ENCODE measurements at regions not wholly inside any gene's neighbourhood (a gene's known extent, or its start where the extent isn't known, plus 50 kb on each side); places are given as distances from the start of the nearest gene placed in this dataset.

DNA sequence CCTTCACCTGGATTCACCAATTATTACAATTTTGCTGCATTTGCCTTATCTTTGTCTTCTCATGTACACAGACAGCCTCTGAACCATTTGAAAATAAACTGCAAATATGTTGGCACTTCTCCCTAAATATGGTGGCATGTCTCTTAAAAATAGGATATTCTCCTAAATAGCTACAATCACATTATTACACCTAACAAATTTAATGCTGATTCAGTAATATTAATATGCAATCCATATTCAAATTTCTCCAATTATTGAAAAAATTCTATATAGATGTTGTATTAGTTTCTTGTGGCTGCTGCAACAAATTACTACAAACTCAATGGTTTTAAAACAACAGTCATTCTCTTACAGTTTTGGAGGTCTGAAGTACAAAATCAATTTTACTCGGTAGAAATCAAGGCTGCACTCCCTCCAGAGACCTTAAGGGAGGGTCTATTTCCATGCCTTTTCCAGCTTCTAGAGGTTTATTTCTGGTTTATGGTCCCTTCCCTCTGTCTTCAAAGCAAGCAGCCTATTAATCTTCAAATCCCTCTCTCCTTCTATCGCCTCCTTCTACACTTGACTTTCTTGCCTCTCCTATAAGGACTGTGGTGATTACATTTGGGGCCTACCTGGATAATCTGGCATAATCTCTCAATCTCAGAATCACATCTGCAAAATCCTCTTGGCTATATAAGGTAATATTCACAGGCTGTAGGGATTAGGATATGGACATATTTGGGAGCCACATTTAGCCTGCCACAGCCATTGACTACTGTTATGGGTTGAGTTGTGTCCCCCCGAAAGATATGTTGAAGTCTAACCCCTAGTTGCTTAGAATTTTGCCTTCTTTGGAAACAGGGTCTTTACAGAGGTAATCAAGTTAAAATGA is 52.5 kb upstream of the BOLA1 start:
- TF ChIP-seq, protein P1, sequence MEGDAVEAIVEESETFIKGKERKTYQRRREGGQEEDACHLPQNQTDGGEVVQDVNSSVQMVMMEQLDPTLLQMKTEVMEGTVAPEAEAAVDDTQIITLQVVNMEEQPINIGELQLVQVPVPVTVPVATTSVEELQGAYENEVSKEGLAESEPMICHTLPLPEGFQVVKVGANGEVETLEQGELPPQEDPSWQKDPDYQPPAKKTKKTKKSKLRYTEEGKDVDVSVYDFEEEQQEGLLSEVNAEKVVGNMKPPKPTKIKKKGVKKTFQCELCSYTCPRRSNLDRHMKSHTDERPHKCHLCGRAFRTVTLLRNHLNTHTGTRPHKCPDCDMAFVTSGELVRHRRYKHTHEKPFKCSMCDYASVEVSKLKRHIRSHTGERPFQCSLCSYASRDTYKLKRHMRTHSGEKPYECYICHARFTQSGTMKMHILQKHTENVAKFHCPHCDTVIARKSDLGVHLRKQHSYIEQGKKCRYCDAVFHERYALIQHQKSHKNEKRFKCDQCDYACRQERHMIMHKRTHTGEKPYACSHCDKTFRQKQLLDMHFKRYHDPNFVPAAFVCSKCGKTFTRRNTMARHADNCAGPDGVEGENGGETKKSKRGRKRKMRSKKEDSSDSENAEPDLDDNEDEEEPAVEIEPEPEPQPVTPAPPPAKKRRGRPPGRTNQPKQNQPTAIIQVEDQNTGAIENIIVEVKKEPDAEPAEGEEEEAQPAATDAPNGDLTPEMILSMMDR (IDR thresholded peaks at IDR 0.05): no peak
- no peak for TF ChIP-seq POLR2A (IDR thresholded peaks at IDR 0.05)
